IMR-90 (cell line): ENCODE measurements at regions not wholly inside any gene's neighbourhood (a gene's known extent, or its start where the extent isn't known, plus 50 kb on each side); places are given as distances from the start of the nearest gene placed in this dataset.

Source experiments
- ATAC-seq: fragments of 200-7000 bp; cut with Tn5 transposase; 2 replicates; pipeline ENCODE4 v1.9.1; 2020; ENCODE audit warnings: low read depth, mild to moderate bottlenecking, moderate library complexity
- BruUV-seq: library from RNA; stranded (reverse); fragments of 400-500 nt; replicated peaks from 2 replicates; lab custom pipeline; 2021; lab: Mats Ljungman, UMichigan
- CTCF ChIA-PET: fragments of 300-600 bp; formaldehyde crosslinking; extraction: SDS; loops from one replicate; lab custom pipeline; 2021; ENCODE audit warnings: antibody characterized with exemption; lab: Yijun Ruan, JAX
- POLR2A ChIA-PET: fragments of 300-600 bp; sonication (Branson Sonifier 250); formaldehyde crosslinking; loops from one replicate; lab custom pipeline; 2022; ENCODE audit warnings: antibody characterized with exemption; ENCODE audit not compliant: unreplicated experiment; lab: Charles Lee
- DNase-seq: peaks from one replicate; pipeline ENCODE4 v3.0.0; 2013
- H2AFZ ChIP-seq: replicated peaks from 2 replicates; pipeline ENCODE3; 2013; ENCODE audit warnings: low read length, mild to moderate bottlenecking; ENCODE audit not compliant: poor library complexity
- H2AK5ac ChIP-seq: 2 replicates; pipeline ENCODE4 v1.6.1; 2013; ENCODE audit warnings: low read depth, low read length, inconsistent platforms
- H2AK9ac ChIP-seq: replicated peaks from 2 replicates; pipeline ENCODE3; 2013; ENCODE audit warnings: mild to moderate bottlenecking, low read depth, low read length, moderate library complexity; ENCODE audit not compliant: poor library complexity
- H2BK120ac ChIP-seq: 2 replicates; pipeline ENCODE4 v1.6.1; 2013; ENCODE audit warnings: low read depth, low read length, inconsistent platforms
- H2BK15ac ChIP-seq: 3 replicates; pipeline ENCODE4 v1.6.1; 2013; ENCODE audit warnings: low read depth, low read length, inconsistent platforms
- H2BK20ac ChIP-seq: 2 replicates; pipeline ENCODE4 v1.6.1; 2013; ENCODE audit warnings: low read depth, mild to moderate bottlenecking, inconsistent platforms, low read length, moderate library complexity
- H2BK5ac ChIP-seq: 2 replicates; pipeline ENCODE4 v1.6.1; 2013; ENCODE audit warnings: mild to moderate bottlenecking, low read depth, low read length, inconsistent platforms; ENCODE audit not compliant: poor library complexity, severe bottlenecking
- H3K14ac ChIP-seq: replicated peaks from 2 replicates; pipeline ENCODE4 v1.6.1; 2013; ENCODE audit warnings: low read depth, low read length, inconsistent platforms
- H3K18ac ChIP-seq: 2 replicates; pipeline ENCODE4 v1.6.1; 2013; ENCODE audit warnings: low read depth, low read length, control low read depth
- H3K23ac ChIP-seq: 2 replicates; pipeline ENCODE4 v1.6.1; 2013; ENCODE audit warnings: low read depth, low read length, inconsistent platforms
- H3K27ac ChIP-seq: 2 replicates; pipeline ENCODE4 v1.5.1; 2013; ENCODE audit warnings: mild to moderate bottlenecking, control low read depth, low read length; ENCODE audit not compliant: insufficient read depth
- H3K27me3 ChIP-seq: 2 replicates; pipeline ENCODE4 v1.6.1; 2013; ENCODE audit warnings: low read length; ENCODE audit not compliant: control insufficient read depth, insufficient read depth
- H3K36me3 ChIP-seq: 2 replicates; pipeline ENCODE4 v1.6.1; 2013; ENCODE audit warnings: low read length, mixed read lengths; ENCODE audit not compliant: control insufficient read depth, insufficient read depth
- H3K4ac ChIP-seq: 2 replicates; pipeline ENCODE4 v1.6.1; 2013; ENCODE audit warnings: low read depth, low read length, inconsistent platforms
- H3K4me1 ChIP-seq: 2 replicates; pipeline ENCODE4 v1.6.1; 2013; ENCODE audit warnings: low read length, mixed read lengths; ENCODE audit not compliant: control insufficient read depth, insufficient read depth
- H3K4me2 ChIP-seq: 2 replicates; pipeline ENCODE4 v1.6.1; 2013; ENCODE audit warnings: low read depth, mild to moderate bottlenecking, control low read depth, low read length, moderate library complexity
- H3K4me3 ChIP-seq: 2 replicates; pipeline ENCODE4 v1.5.1; 2013; ENCODE audit warnings: low read depth, mild to moderate bottlenecking, control low read depth, low read length, moderate library complexity; ENCODE audit not compliant: insufficient read depth
- H3K56ac ChIP-seq: 2 replicates; pipeline ENCODE4 v1.6.1; 2013; ENCODE audit warnings: low read length, inconsistent platforms; ENCODE audit not compliant: insufficient read depth; ENCODE audit errors: extremely low read depth
- H3K79me1 ChIP-seq, 2 experiments: 2 replicates each; pipeline ENCODE4 v1.6.1; 2013; ENCODE audit warnings: low read length in 2 of 2, inconsistent platforms in 1 of 2, low read depth in 1 of 2
- H3K9ac ChIP-seq: 2 replicates; pipeline ENCODE4 v1.6.1; 2013; ENCODE audit warnings: low read depth, low read length, control low read depth
- H3K9me1 ChIP-seq: 2 replicates; pipeline ENCODE4 v1.6.1; 2013; ENCODE audit warnings: low read length, inconsistent platforms; ENCODE audit not compliant: insufficient read depth
- H3K9me3 ChIP-seq: 2 replicates; pipeline ENCODE4 v1.6.1; 2013; ENCODE audit warnings: low read length; ENCODE audit not compliant: control insufficient read depth, insufficient read depth
- H4K20me1 ChIP-seq: 2 replicates; pipeline ENCODE4 v1.6.1; 2013; ENCODE audit warnings: low read length, inconsistent platforms; ENCODE audit not compliant: insufficient read depth
- H4K5ac ChIP-seq: 2 replicates; pipeline ENCODE4 v1.6.1; 2013; ENCODE audit warnings: mild to moderate bottlenecking, low read depth, low read length, control low read depth
- H4K8ac ChIP-seq, 2 experiments: 2 replicates each; pipeline ENCODE4 v1.6.1; 2013; ENCODE audit warnings: low read depth in 2 of 2, low read length in 2 of 2, control low read depth in 1 of 2, inconsistent platforms in 1 of 2
- H4K91ac ChIP-seq: 2 replicates; pipeline ENCODE4 v1.6.1; 2013; ENCODE audit warnings: low read depth, low read length, inconsistent platforms; ENCODE audit not compliant: insufficient read depth
- MAFK ChIP-seq: IDR thresholded peaks from 2 replicates; pipeline ENCODE4 v1.6.1; 2012; ENCODE audit warnings: low read depth, low read length, improper control_type of control experiment
- POLR2A ChIP-seq: IDR thresholded peaks from 2 replicates; pipeline ENCODE4 v1.6.1; 2012; ENCODE audit warnings: mild to moderate bottlenecking, low read depth, low read length
- WGBS, 2 experiments: methylation state at CpG; one replicate each; pipeline versions ENCODE4 v1.1.5 to v1.1.7; 2013; ENCODE audit warnings: missing lambda C conversion rate in 2 of 2; ENCODE audit not compliant: insufficient read length in 1 of 2; ENCODE audit errors: extremely low coverage in 2 of 2; 5-methylcytosine and 5-hydroxymethylcytosine counted together
- dilution Hi-C: fragments of 300-500 bp; cut with HindIII; formaldehyde crosslinking; loops from one replicate; pipeline ENCODE4 v1.14.3; 2018; ENCODE audit warnings: low sequenced_read_pairs; ENCODE audit not compliant: unreplicated experiment
- in situ Hi-C: fragments of 300-500 bp; cut with MboI; formaldehyde crosslinking; loops from 3 replicates; pipeline ENCODE4 v1.14.3; 2019; ENCODE audit warnings: low sequenced_read_pairs, inconsistent platforms, mixed read lengths
- intact Hi-C: fragments of 100-400 bp; cut with micrococcal nuclease; formaldehyde crosslinking; loops from 2 replicates; pipeline ENCODE4 v1.10.0; 2022

GRCh38 chr18:72940509-72940908 is 72.7 kb upstream of the NETO1 start:
- H4K20me1 ChIP-seq, result no peaks in the 10 kb centered on the region
- H3K4me3 ChIP-seq, result no peak overlapping the region
- H3K27me3 ChIP-seq, result no peaks in the 10 kb centered on the region
- H4K8ac ChIP-seq, result no peak overlapping the region
- no peak overlapping the region for H3K14ac ChIP-seq
- H3K4ac ChIP-seq, result no peak overlapping the region
- H3K4me2 ChIP-seq, result no peak overlapping the region
- H3K27ac ChIP-seq, result no peak overlapping the region
- no peak overlapping the region for H2BK5ac ChIP-seq
- no CpG with 5 or more reads among the region's 3 CpGs for WGBS, 2 experiments
- intact Hi-C loops (no loop called here), in situ Hi-C loops (no loop called here), dilution Hi-C loops (no loop called here)
- H3K23ac ChIP-seq, result no peak overlapping the region
- no peaks in the 10 kb centered on the region for H3K4me1 ChIP-seq
- no peaks in the 10 kb centered on the region for H3K36me3 ChIP-seq
- H3K56ac ChIP-seq, result no peak overlapping the region
- TF ChIP-seq POLR2A (no peak), MAFK (peak; percentile 69)
- H3K79me1 ChIP-seq, result no peaks in the 10 kb centered on the region
- DNase-seq, result no peak
- no peak overlapping the region for H3K9ac ChIP-seq
- CTCF ChIA-PET, result no interaction called here
- BruUV-seq, result no TSS peak
- no peak overlapping the region for H2AK9ac ChIP-seq
- POLR2A ChIA-PET, result no interaction called here
- H3K9me3 ChIP-seq, result peaks cover 6% of the 10 kb centered on the region
- no peak overlapping the region for H2BK15ac ChIP-seq
- H4K91ac ChIP-seq, result no peak overlapping the region
- no peak for ATAC-seq
- no peak overlapping the region for H2BK20ac ChIP-seq
- H4K5ac ChIP-seq, result no peak overlapping the region
- no peaks in the 10 kb centered on the region for H3K9me1 ChIP-seq
- H2AK5ac ChIP-seq, result no peak overlapping the region
- H2BK120ac ChIP-seq, result no peak overlapping the region
- H2AFZ ChIP-seq, result no peak overlapping the region
- H3K18ac ChIP-seq, result no peak overlapping the region
